Esophagus squamous epithelium (tissue), 5 donors: ENCODE measurements at regions not wholly inside any gene's neighbourhood (a gene's known extent, or its start where the extent isn't known, plus 50 kb on each side); places are given as distances from the start of the nearest gene placed in this dataset.

ENCODE experiments used
- DNase-seq: peaks from one replicate; lab custom pipeline; 2025; lab: John Stamatoyannopoulos, UW
- H3K27ac ChIP-seq, 4 donors: fragments of 200-600 bp; sonication (generic); one replicate each; pipeline ENCODE4 v1.5.1; 2016 to 2019; ENCODE audit warnings: mild to moderate bottlenecking in 1 of 4
- H3K27me3 ChIP-seq, 4 donors: fragments of 200-600 bp; sonication (generic); 1 replicate in 3 of 4; 2 replicates in 1 of 4; pipeline versions ENCODE4 v1.5.1 to v1.6.0; 2017 to 2021; ENCODE audit warnings: antibody characterized with exemption in 1 of 4
- H3K36me3 ChIP-seq, 3 donors: fragments of 200-600 bp; sonication (generic); one replicate each; pipeline ENCODE4 v1.5.1; 2016 to 2019
- H3K4me1 ChIP-seq, 3 donors: fragments of 200-600 bp; sonication (generic); one replicate each; pipeline ENCODE4 v1.5.1; 2017 to 2019
- H3K4me3 ChIP-seq, 4 donors: fragments of 200-600 bp; sonication (generic); 1 replicate in 3 of 4; 2 replicates in 1 of 4; pipeline ENCODE4 v1.5.1; 2016 to 2019; ENCODE audit warnings: mild to moderate bottlenecking in 2 of 4, moderate library complexity in 1 of 4
- H3K9me3 ChIP-seq, 3 donors: fragments of 200-600 bp; sonication (generic); one replicate each; pipeline ENCODE4 v1.5.1; 2016 to 2019
- POLR2A ChIP-seq, 4 donors: fragments of 450-650 bp; IDR thresholded peaks; one replicate each; pipeline ENCODE4 v1.6.1; 2017; ENCODE audit warnings: antibody characterized with exemption in 4 of 4, mild to moderate bottlenecking in 4 of 4, moderate library complexity in 3 of 4
- whole genome bisulfite sequencing, 2 donors: methylation state at CpG; one replicate each; pipeline ENCODE4 v1.1.5; 2018; 5-methylcytosine and 5-hydroxymethylcytosine counted together
- intact Hi-C: fragments of 100-400 bp; cut with DNase I; formaldehyde crosslinking; loops from one replicate; pipeline ENCODE4 v1.15.0; 2022
- TF ChIP-seq, protein P1 (sequence below), 6 experiments: fragments of 450-650 bp in 4 of 6; fragments of 200-600 bp in 2 of 6; sonication (generic) in 2 of 6; IDR thresholded peaks; one replicate each; pipeline ENCODE4 v1.5.1; 2016 to 2019; ENCODE audit warnings: antibody characterized with exemption in 6 of 6, mild to moderate bottlenecking in 4 of 6, moderate library complexity in 4 of 6
- donor health status: DM: yes; HTN: yes; CAD: no.

DNA sequence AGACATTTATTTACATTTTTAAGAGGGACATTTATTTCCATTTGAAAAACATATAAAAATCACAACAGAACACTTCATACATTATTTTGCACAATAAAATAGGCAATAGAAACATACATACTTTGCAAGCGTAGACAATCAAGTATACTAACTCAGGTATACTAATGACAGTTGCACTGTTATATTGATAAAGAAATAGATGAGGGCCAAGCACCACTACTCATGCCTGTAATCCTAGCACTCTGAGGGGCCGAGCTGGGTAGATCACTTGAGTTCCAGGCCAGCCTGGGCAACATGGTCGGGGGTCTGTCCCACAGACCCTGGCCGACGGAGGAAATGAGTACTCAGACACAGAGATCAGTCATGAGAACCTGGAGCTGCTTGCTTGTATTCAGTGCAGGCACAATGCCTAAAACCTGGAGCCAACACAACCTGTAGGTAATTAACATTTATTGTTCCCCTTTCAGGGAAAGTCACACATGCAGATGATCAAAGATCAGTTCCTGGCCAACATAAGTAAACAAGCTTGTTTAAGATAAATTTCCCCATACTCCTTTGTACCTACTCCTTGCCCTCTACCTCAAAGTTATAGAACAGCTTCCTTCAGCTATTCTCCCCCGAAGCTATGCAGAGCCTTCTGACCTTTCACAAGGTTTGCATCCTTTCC, 1960.2 kb downstream of the SUCLG1 start:
- TF ChIP-seq, protein P1, sequence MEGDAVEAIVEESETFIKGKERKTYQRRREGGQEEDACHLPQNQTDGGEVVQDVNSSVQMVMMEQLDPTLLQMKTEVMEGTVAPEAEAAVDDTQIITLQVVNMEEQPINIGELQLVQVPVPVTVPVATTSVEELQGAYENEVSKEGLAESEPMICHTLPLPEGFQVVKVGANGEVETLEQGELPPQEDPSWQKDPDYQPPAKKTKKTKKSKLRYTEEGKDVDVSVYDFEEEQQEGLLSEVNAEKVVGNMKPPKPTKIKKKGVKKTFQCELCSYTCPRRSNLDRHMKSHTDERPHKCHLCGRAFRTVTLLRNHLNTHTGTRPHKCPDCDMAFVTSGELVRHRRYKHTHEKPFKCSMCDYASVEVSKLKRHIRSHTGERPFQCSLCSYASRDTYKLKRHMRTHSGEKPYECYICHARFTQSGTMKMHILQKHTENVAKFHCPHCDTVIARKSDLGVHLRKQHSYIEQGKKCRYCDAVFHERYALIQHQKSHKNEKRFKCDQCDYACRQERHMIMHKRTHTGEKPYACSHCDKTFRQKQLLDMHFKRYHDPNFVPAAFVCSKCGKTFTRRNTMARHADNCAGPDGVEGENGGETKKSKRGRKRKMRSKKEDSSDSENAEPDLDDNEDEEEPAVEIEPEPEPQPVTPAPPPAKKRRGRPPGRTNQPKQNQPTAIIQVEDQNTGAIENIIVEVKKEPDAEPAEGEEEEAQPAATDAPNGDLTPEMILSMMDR (IDR thresholded peaks at IDR 0.05), result no peak
- no peak for TF ChIP-seq POLR2A (IDR thresholded peaks at IDR 0.05)
- Histone ChIP-seq H3K4me1 (no peaks in the 10 kb centered on the region), H3K4me3 (no peak overlapping the region), H3K36me3 (no peaks in the 10 kb centered on the region), H3K27ac (no peak overlapping the region), H3K9me3 (peaks cover 0 to 18% (median 18%) of the 10 kb centered on the region in 3 donors), H3K27me3 (no peaks in the 10 kb centered on the region)
- intact Hi-C loops, result no loop called here
- DNase-seq, result no peak
- 61 to 67% methylated on average over 6 of the region's 6 CpGs for WGBS, 2 donors

GRCh38 chr2:82494739-82495138, 1964.3 kb downstream of the SUCLG1 start:
- no peaks in the 10 kb centered on the region for H3K27me3 ChIP-seq
- no peak for DNase-seq
- TF ChIP-seq POLR2A (IDR thresholded peaks at IDR 0.05), result no peak
- TF ChIP-seq, protein P1 (IDR thresholded peaks at IDR 0.05), result no peak
- no peaks in the 10 kb centered on the region for H3K36me3 ChIP-seq
- intact Hi-C loops, result no loop called here
- H3K4me1 ChIP-seq, result no peaks in the 10 kb centered on the region
- peak overlapping the region in 1 of 4 donors; percentile 4 for H3K27ac ChIP-seq
- H3K9me3 ChIP-seq, result peaks cover 0 to 4% (median 0%) of the 10 kb centered on the region in 3 donors
- WGBS, 2 donors, result 27 to 32% methylated on average over 5 of the region's 5 CpGs
- H3K4me3 ChIP-seq, result no peak overlapping the region

GRCh38 chr2:82491591-82491990, 1967.5 kb downstream of the SUCLG1 start:
- Histone ChIP-seq H3K4me1 (no peaks in the 10 kb centered on the region), H3K27me3 (no peaks in the 10 kb centered on the region), H3K36me3 (no peaks in the 10 kb centered on the region), H3K9me3 (no peaks in the 10 kb centered on the region), H3K27ac (no peak overlapping the region), H3K4me3 (no peak overlapping the region)
- TF ChIP-seq POLR2A (IDR thresholded peaks at IDR 0.05), result no peak
- TF ChIP-seq, protein P1 (IDR thresholded peaks at IDR 0.05), result no peak
- intact Hi-C loops, result no loop called here
- WGBS, 2 donors, result 61 to 68% methylated on average over 1 of the region's 1 CpG
- DNase-seq, result no peak

GRCh38 chr2:82487354-82487753, 1971.7 kb downstream of the SUCLG1 start:
- no peaks in the 10 kb centered on the region for H3K27me3 ChIP-seq
- intact Hi-C loops, result no loop called here
- H3K4me1 ChIP-seq, result no peaks in the 10 kb centered on the region
- H3K27ac ChIP-seq, result no peak overlapping the region
- TF ChIP-seq, protein P1 (IDR thresholded peaks at IDR 0.05), result no peak
- no peak for TF ChIP-seq POLR2A (IDR thresholded peaks at IDR 0.05)
- 65 to 77% methylated on average over 3 of the region's 3 CpGs for WGBS, 2 donors
- no peaks in the 10 kb centered on the region for H3K36me3 ChIP-seq
- DNase-seq, result no peak
- H3K4me3 ChIP-seq, result no peak overlapping the region
- no peaks in the 10 kb centered on the region for H3K9me3 ChIP-seq

DNA sequence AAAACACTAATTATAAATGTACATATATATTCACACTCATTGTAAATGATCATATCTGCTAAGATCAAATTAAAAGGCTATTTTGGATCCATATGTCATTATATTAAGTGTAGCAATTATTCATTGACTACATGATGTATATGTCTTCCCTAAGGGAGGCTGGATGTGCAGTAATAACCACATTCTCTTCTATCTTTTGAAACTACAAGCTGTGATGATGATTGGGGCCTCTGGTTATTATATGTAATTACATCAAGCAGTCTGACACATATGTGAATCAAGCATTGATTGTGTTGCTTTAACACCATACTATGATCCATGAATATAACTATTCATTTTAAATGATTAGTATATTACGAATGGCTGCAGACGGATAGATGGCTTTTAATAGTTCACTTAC, 1973.4 kb downstream of the SUCLG1 start:
- TF ChIP-seq POLR2A (IDR thresholded peaks at IDR 0.05), result no peak
- TF ChIP-seq, protein P1 (IDR thresholded peaks at IDR 0.05), result no peak
- Histone ChIP-seq H3K27ac (no peak overlapping the region), H3K9me3 (no peaks in the 10 kb centered on the region), H3K27me3 (no peaks in the 10 kb centered on the region), H3K36me3 (no peaks in the 10 kb centered on the region), H3K4me3 (no peak overlapping the region), H3K4me1 (no peaks in the 10 kb centered on the region)
- intact Hi-C loops, result no loop called here
- WGBS, 2 donors, result 86 to 89% methylated on average over 2 of the region's 2 CpGs
- no peak for DNase-seq
